Left colon (tissue), 2 donors: ENCODE measurements at regions not wholly inside any gene's neighbourhood (a gene's known extent, or its start where the extent isn't known, plus 50 kb on each side); places are given as distances from the start of the nearest gene placed in this dataset.
A peak's percentile ranks its signal among the peaks of the same experiment; 100 is the strongest.

Experiments
- ATAC-seq: fragments of 200-7000 bp; cut with Tn5 transposase; one replicate; pipeline ENCODE4 v1.9.1; 2020; ENCODE audit warnings: mild to moderate bottlenecking, moderate library complexity
- DNase-seq, 2 donors: peaks; one replicate each; pipeline ENCODE4 v3.0.0-alpha.2; 2020
- intact Hi-C, 2 donors: fragments of 100-400 bp; cut with DNase I in 1 of 2; cut with micrococcal nuclease in 1 of 2; formaldehyde crosslinking; loops; one replicate each; pipeline versions ENCODE4 v1.11.2 to v1.14.0; 2022; cut with DNase I, micrococcal nuclease
- donor health status: DM: no; HTN: no; CAD: no.
- donor health status: DM: yes; HTN: yes; CAD: no.

DNA sequence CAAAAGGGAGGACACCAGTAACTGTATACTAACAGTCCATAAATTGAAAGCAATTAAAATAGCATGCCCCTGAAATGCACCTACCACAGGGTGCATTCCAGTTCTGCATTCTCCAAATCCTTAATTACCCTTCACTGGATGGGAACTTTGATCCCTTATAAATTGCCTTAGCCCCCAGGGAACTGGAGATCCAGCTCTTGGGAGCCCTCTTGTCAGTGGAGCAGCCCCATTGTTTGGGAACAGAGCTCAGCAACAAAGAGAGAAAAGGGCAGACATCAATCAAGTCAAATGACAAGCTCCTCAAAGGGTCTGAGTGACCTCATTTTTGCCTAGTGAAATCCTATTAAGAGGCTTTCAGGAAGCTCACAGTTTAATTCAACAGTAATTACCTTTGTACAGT lies 472.6 kb downstream of the XPNPEP1 start:
- DNase-seq (no peak), ATAC-seq (no peak)
- intact Hi-C loops: no loop called here

DNA sequence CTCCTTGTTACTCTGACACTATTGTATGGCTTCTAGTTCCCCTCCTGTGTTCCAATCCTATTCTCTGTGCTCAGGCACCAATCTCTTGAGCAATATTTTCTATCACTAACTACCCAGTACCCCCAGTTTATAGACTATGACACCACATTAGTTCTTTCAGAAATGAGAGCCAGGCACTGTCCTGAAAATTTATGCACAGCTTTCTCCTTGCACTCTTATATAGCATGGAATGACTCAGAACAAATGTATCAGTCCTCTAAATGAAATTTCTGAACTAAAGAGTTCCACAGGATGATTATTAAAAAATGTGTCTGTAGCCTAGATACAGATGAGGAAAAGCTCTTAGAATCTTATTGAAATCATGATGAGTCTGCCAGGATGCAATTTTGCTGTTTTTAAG lies 489.9 kb downstream of the XPNPEP1 start:
- no peak for DNase-seq
- intact Hi-C loops: no loop called here
- no peak for ATAC-seq

DNA sequence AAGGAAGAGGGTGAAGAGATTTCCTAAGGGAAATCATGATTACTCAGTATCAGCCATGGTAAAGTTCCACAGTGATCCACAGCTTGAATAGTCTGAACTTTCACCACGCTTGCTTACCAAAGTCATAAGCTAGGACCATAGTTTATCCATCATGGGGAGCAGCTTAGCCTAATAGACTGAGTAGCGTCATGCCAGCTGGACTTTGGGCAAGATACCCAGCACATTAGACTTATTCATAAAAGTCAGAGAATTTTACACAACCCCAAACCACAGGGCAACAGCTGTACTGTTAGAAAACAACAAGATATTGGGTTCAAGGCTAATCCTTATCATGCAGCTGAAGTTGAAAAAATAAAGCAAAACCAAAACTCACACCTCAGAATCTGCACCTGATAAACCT lies 491.0 kb downstream of the XPNPEP1 start:
- ATAC-seq (no peak), DNase-seq (no peak)
- intact Hi-C loops: no loop called here

DNA sequence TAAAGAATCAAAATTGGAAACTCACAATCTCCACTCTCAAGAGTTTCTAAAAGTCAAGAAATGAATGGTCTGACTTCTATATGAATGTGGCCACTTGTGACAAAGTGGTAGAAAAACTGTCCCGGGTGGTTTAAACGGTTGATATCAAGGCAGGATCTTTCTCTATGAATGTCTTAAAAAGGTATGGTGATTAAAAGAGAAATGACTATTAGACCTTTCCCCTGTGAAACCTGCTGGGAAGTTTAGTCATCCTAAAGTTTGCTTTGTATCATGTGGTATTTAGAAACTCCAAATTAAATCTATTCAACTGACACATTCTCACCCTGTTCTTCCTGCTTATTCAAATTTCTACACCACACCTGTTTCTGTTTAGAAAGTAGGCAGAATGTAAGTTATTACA lies 492.5 kb downstream of the XPNPEP1 start:
- intact Hi-C loops: no loop called here
- no peak for DNase-seq
- ATAC-seq: no peak

DNA sequence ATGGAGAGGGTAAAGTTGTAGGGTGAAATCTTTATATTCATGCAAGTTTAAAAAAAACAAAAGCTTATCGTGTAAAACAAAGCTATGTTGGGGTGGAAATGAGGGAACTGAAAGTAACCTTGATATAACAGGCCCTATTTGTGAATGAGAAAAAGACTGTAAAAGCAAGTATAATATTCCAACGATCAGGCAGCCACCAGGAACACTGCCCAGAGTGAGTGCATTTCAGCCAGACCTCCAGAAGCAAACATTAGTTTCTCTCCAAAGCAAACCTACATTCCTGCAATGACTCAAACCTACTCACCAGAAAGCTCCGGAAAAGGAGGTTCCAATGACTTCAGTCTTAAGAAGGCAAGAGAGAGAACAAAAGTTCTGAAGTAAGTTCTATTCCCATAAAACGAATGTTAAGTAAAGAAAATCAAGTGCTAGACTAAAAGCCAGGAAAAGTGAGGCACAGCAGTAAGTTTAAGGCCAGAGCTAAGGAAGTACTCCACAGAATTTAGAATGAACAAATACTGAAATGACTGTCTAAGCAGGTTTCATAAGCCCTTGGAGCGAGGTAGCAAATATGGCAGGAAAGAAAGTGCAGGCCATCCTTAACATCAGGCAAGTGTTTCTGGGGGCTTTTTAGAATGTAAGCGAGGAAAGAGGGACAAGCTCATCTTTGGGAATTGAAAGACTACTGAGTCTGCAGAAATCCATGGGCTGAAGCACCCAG lies 493.1 kb downstream of the XPNPEP1 start:
- ATAC-seq (no peak), DNase-seq (no peak)
- intact Hi-C loops: no loop called here

DNA sequence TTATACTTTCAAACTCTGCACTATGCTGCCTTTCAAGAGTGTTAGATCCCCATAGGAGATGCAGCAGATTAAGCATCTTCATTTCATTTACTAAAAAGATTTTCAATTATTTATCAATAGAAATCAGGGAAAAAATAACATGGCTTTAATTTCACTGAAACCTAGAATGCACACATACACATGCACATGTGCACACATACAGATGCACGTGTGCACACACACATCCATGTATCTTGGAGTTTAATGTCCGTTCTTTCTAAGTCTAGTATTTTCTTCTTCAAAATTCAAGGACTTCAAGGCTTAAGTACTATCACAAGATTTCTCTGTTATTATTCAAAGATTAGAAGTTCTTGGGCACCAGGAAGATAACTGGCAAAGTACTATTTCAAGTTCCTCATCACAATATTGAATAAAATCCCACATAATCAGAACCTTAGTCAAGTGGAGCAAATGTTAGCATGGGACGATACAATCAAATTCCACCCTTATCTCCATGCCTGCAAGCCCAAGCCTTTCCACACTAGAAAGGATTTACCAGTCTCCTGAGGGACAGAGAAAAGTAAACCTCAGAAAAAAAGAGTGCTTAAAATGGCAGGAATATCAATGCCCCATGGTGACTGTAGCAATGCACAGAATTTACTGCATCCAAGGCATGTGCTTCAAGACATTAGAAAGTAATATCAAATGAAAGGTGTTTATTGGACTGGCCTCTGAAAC lies 494.4 kb downstream of the XPNPEP1 start:
- no peak for ATAC-seq
- intact Hi-C loops: no loop called here
- DNase-seq: no peak

DNA sequence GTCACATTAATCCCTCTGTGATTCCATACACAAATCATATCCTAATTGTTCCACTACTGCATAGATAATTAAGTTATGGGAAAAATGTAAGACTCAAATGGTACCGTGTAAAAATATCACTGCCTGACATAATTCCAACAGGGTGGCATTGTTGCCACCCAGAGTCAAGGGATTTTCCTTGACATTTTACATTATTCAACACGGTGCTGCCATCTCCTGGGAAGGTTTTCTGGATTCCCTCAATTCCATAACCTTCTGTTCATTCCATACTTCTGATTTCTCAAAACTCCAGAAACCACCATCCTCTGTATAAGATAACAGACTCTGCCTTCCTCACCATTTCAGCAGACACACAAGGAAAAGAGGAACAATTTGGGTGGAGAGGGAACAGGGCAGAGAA lies 495.9 kb downstream of the XPNPEP1 start:
- no peak for DNase-seq
- intact Hi-C loops: no loop called here
- ATAC-seq: no peak

DNA sequence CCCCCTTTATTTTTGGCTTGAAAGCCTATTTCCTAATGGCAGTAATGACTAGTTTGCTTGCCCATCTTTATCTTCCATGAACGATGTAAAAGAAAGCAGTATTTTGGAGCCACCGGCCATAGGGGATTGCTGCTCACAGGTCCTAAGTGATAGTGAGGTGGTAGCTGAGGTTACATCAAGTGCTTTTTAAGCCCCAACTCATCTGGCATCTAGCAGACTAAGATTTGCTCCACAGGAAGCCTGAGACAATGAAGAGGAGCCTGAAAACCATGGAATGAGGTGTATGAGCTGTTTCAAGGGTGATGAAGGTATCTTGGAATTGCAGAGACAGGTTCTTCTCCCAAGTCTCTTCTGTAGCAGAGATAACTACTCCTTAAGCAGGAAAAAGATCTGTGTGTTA lies 496.3 kb downstream of the XPNPEP1 start:
- ATAC-seq (no peak), DNase-seq (no peak)
- intact Hi-C loops: no loop called here

DNA sequence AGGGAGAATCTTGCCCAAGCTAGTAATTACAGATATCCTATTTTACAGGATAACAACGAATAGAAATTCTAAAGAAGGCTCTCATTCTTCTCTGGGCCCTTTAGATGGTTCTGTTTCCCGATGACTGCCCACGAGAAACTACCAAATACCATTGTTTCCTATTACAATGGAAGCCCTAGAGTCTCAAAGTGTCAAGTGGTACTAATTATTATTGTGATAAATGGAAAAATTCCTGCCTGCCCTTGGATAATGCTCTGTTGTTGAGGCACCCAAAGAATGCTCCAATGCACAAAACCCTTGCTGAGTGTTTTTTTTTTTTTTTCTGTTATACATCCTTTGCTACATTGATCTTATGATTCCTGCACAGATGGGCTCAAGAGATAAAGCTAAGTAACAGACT lies 504.5 kb downstream of the XPNPEP1 start:
- intact Hi-C loops: no loop called here
- DNase-seq: no peak
- ATAC-seq: no peak

DNA sequence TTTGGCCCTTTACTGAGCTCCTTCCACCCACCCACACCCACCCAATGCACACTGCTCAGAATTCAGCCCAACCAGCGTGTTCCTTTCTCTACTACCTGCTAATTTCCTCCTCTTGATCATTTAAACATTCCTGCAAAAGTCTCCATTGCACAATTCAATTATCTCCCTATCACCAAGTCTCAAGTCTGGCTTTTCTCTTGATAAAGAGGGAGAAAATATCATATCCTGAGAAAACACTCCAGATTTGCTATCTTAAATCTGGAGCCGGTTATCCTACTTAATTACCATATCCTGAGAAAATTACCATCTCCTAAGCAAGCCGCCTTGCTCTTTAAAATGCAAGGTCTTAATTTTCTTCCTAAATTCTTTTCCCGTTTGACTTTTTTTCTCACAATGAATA lies 505.5 kb downstream of the XPNPEP1 start:
- DNase-seq (no peak), ATAC-seq (no peak)
- intact Hi-C loops: no loop called here

DNA sequence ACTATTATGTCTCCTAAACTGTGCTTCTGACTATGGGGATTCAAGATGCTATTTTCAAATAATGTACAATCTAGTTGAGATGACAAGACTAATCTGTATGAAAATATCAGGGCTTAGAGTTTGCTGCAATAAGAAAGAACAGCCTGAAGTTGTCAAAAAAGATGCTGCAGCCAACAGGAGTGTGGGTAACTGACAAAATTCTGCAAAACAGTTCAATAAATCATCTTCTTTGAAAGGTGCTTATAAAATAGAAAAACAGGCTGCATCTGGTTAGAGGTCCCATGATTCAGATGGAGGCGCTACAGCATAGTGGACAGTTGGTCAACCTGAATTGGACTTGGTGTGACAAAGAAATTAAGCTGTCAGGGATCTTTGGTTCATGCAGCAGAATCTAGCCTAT lies 511.0 kb downstream of the XPNPEP1 start:
- DNase-seq (no peak), ATAC-seq (no peak)
- intact Hi-C loops: no loop called here

DNA sequence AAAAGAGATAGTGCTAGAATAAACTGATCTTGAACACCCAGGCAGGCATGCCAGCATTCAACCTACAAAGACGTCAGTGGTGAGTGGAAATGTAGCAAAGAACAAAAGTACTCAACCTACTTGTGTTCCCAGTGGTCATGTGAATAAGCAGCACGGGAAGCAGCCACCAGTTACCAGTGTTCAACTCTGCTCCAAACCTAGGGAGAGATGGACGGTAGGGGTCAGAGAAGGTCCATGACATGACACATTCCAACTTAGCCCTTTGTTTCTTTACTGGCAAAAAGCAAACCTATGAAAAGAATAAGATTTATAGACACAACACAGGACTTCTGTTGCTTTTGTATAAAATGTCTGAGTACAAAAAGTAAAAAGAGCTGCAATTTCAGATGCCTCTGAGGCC lies 511.4 kb downstream of the XPNPEP1 start:
- DNase-seq (no peak), ATAC-seq (peak; percentile 44)
- intact Hi-C loops: no loop called here

DNA sequence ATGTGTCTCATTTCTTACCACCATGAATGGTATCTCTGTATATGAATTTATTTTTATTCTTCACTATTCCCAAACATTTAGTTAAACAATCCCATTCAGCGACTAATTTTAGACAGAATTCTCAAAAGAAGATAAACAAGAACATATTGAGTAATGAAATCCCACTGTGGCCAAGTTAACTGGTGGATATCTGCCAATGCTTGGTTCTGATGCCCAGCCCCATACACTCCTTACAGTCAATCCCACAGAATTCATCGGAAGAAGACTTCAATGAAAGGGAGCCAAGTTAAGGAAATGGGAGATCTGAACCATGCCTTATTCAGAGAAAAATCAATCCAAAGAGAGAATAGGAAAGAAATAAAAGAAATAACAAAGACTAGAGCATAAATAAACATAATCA lies 518.0 kb downstream of the XPNPEP1 start:
- DNase-seq: no peak
- ATAC-seq: no peak
- intact Hi-C loops: no loop called here

DNA sequence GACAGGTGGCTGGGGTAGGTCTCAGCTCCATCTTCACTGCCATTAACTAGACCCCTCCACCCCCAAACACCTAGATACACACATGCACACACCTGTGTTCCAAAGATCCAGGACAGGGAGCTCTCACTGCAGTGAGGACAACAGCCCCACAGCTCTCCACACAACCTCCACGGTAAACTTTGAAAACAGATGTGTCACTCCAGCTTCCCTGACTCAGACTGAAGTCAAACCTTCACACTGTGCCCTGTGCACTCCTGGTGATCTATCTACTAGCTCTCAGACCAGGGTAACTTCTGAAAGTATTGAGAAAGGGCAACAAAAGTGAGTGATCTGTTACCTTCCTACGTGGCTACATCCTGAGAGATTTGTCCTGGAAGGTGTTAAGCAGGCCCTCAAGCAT lies 519.8 kb downstream of the XPNPEP1 start:
- ATAC-seq: no peak
- intact Hi-C loops: no loop called here
- no peak for DNase-seq

DNA sequence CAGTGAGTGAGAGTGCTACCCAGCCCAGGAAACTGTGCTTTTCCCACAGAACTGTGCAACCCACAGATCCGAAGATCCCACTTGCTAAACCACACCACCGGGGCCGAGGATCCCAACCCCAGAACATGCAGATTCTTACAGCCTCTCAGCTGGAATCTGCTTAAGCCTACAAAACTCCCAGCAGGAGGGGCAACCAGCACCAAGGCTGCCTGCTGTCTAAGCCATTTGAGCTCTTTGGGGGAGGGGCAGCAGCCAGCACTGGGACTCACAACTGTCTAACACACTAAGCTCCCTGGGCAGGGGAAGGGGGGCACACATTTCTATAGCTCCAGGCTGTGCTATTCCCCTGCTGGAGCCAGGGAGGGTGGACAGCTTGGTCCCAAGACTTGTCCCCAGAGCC lies 529.9 kb downstream of the XPNPEP1 start:
- intact Hi-C loops: no loop called here
- no peak for ATAC-seq

DNA sequence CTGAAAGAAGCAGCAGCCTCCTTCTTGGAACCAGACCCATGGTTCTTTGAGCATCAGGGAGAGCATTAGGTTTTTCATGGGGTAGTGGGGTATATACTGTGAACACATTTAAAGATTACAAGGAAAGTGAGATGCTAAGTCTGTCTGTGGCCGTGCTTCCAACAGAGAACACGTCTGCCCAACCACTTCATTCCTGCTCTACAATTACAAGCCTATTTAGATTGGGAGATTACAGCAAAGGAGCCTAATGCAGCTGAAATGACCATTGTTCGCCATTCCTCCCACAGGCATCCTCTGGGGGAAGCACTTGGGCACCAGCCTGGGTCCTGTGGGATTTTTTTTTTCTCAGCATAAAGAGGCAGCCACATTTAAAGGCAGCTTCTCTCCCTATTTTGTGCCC lies 536.4 kb downstream of the XPNPEP1 start:
- no peak for DNase-seq
- intact Hi-C loops: no loop called here
- ATAC-seq: no peak

More for the DNA sequence above, 529.9 kb downstream of the XPNPEP1 start:
- DNase-seq: no peak

DNA sequence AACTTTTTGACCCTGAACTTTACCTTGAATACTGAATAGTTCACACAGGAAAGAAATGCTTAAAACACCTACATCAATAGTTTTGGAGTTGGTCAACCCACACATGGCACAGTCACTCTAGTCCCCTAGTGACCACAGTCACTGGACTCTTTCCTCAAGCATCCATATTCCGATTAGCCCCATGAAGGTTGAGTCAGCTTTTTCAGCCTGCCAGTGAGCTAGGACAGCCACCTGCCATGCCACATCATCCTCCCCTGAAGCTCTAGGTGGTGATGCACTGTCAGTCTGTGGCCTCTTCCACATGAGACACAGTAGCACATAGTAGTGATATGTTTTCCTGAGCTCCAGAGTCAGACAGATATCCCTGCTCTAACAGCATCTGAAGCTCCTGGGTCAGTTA lies 537.2 kb downstream of the XPNPEP1 start:
- ATAC-seq: no peak
- intact Hi-C loops: no loop called here
- no peak for DNase-seq

DNA sequence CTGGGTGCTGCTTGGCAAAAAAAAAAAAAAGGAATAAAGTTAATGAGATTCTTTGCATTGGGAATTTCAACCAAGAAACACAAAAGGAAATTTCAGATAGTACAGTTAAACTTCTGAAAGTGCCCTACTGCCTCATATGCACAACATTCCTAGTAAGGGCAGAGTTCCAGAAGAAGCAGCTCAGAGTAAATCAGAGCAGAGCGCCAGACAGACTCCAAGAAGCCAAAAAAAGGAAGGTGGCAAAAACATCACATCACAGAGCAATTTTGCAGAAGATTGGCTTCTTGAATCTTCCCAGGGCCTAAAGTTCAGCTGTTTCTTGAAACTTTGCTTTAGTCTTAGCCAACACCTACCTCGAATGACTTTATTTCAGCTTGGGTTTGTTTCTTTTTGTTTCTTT lies 544.1 kb downstream of the XPNPEP1 start:
- intact Hi-C loops: no loop called here
- ATAC-seq (no peak), DNase-seq (no peak)

DNA sequence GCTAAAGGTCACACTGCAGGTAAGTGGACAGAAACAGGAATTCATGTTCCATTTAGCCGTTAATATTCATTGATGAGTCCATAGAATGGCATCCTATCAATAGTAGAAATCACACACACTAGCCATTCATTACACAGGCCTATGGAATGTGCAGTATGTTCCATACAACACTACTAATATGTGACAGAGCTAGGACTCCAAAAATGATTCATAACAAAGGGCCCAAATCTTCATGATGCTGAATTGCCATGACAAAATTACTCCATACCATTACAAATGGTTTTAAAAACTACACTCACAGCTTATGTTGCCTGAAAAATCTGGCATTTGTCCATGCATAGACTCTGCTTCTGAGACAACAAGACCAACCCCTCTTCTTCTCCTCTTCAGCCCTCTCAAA lies 549.1 kb downstream of the XPNPEP1 start:
- ATAC-seq (no peak), DNase-seq (no peak)
- intact Hi-C loops: no loop called here

DNA sequence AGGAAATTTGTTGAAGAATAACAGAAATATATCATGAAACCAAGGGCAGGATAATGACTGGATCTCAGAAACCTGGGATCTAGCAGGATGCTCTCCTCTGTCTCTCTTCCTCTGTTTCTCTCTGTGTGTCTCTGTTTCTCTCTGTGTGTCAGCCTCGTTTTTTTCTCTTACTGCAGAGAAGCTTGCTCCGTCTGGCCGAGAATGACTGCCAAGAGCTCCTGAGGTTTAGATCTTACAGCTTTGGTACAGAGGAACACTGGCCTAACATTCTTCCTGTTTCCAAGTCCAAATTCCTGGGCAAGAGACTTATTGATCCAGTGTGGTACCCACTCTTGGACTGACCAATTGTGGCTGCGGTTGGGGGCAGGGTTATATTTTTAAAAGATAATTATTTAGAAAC lies 564.0 kb downstream of the XPNPEP1 start:
- intact Hi-C loops: no loop called here
- ATAC-seq (no peak), DNase-seq (no peak)

DNA sequence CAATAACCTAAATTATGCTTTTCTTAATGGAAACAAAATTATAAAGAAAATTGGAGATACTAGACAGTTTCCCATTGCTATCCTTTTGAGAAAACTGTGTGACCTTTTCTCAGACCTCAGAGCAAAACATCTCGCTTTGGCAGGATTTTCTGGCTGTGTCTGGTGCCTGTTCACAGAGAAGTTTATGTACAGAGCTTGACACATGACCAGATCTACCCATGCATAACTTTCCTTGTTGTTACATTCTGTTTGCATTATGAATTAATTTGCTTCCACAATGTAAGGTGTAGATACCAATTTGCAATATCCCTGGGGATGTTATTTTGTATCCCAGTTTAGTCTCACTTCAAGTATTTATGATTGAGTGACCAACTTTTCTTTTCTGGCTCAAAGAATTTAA lies 565.0 kb downstream of the XPNPEP1 start:
- intact Hi-C loops: no loop called here
- no peak for ATAC-seq
- DNase-seq: no peak
